Neural cell (in vitro differentiated cells): ENCODE measurements at regions not wholly inside any gene's neighbourhood (a gene's known extent, or its start where the extent isn't known, plus 50 kb on each side); places are given as distances from the start of the nearest gene placed in this dataset.

Source experiments
- H2AFZ ChIP-seq: fragments of 200-600, 300-800 bp; sonication (generic), shearing (Covaris generic); 2 replicates; pipeline ENCODE4 v1.6.0; 2014; ENCODE audit warnings: low read depth, mild to moderate bottlenecking, antibody characterized with exemption, low read length, moderate library complexity
- H3F3A ChIP-seq: fragments of 200-600 bp; shearing (Covaris generic); 2 replicates; pipeline ENCODE4 v1.6.1; 2016; ENCODE audit warnings: mild to moderate bottlenecking, moderate library complexity, mixed read lengths, antibody characterized with exemption, low read length; ENCODE audit not compliant: insufficient read depth, poor library complexity, severe bottlenecking
- H3K27ac ChIP-seq: fragments of 200-600, 300-800 bp; sonication (generic), shearing (Covaris generic); 2 replicates; pipeline ENCODE4 v1.5.1; 2014; ENCODE audit warnings: mild to moderate bottlenecking, low read length, moderate library complexity
- H3K27me3 ChIP-seq: fragments of 300-800, 200-600 bp; sonication (generic), shearing (Covaris generic); 2 replicates; pipeline ENCODE4 v1.6.0; 2014; ENCODE audit warnings: mild to moderate bottlenecking, low read depth, low read length, moderate library complexity; ENCODE audit not compliant: insufficient read depth
- H3K36me3 ChIP-seq: fragments of 300-800, 200-600 bp; sonication (generic), shearing (Covaris generic); 2 replicates; pipeline ENCODE4 v1.5.1; 2014; ENCODE audit warnings: mild to moderate bottlenecking, antibody characterized with exemption, low read length, moderate library complexity; ENCODE audit not compliant: insufficient read depth
- H3K4me2 ChIP-seq: fragments of 300-800, 200-600 bp; sonication (generic), shearing (Covaris generic); 2 replicates; pipeline ENCODE4 v1.6.0; 2014; ENCODE audit warnings: mild to moderate bottlenecking, low read length
- H3K4me3 ChIP-seq: fragments of 300-800, 200-600 bp; sonication (generic), shearing (Covaris generic); 2 replicates; pipeline ENCODE4 v1.5.1; 2014; ENCODE audit warnings: mild to moderate bottlenecking, low read length, moderate library complexity
- H3K79me2 ChIP-seq: fragments of 200-600 bp; shearing (Covaris generic); replicated peaks from 2 replicates; pipeline ENCODE4 v1.6.0; 2014; ENCODE audit warnings: mild to moderate bottlenecking, low read length, moderate library complexity; ENCODE audit not compliant: insufficient read depth
- H3K9ac ChIP-seq: fragments of 300-800, 200-600 bp; sonication (generic), shearing (Covaris generic); 2 replicates; pipeline ENCODE4 v1.6.1; 2016; ENCODE audit warnings: mild to moderate bottlenecking, low read length, mixed read lengths
- H3K9me2 ChIP-seq: fragments of 200-600 bp; shearing (Covaris generic); 2 replicates; pipeline ENCODE4 v1.6.1; 2016; ENCODE audit warnings: mild to moderate bottlenecking, low read length, mixed read lengths; ENCODE audit not compliant: insufficient read depth
- H3K9me3 ChIP-seq: fragments of 200-600, 300-800 bp; sonication (generic), shearing (Covaris generic); 2 replicates; pipeline ENCODE4 v1.6.1; 2016; ENCODE audit warnings: mild to moderate bottlenecking, mixed run types, low read length, moderate library complexity, mixed read lengths
- H4K20me1 ChIP-seq: fragments of 200-600 bp; shearing (Covaris generic); 2 replicates; pipeline ENCODE4 v1.6.1; 2016; ENCODE audit warnings: mild to moderate bottlenecking, mixed run types; ENCODE audit not compliant: insufficient read depth
- EP300 ChIP-seq: fragments of 450-650 bp; conservative IDR thresholded peaks from 2 replicates; pipeline ENCODE4 v1.6.1; 2014; ENCODE audit warnings: antibody characterized with exemption, mild to moderate bottlenecking, moderate library complexity; ENCODE audit not compliant: poor library complexity, severe bottlenecking
- EZH2 ChIP-seq: fragments of 200-600, 300-800 bp; shearing (Covaris generic), sonication (generic); IDR thresholded peaks from 2 replicates; pipeline ENCODE4 v1.6.1; 2014; ENCODE audit warnings: antibody characterized with exemption, low read length, borderline replicate concordance, mild to moderate bottlenecking; ENCODE audit not compliant: insufficient read depth, poor library complexity, severe bottlenecking
- MXI1 ChIP-seq: fragments of 450-650 bp; conservative IDR thresholded peaks from 2 replicates; pipeline ENCODE4 v1.6.1; 2014; ENCODE audit warnings: antibody characterized with exemption, mild to moderate bottlenecking; ENCODE audit not compliant: poor library complexity, severe bottlenecking
- POLR2AphosphoS5 ChIP-seq: IDR thresholded peaks from 2 replicates; pipeline ENCODE4 v1.6.1; 2012
- RAD21 ChIP-seq: fragments of 450-650 bp; conservative IDR thresholded peaks from 2 replicates; pipeline ENCODE4 v1.6.1; 2014; ENCODE audit warnings: antibody characterized with exemption, mild to moderate bottlenecking, moderate library complexity
- SMC3 ChIP-seq: fragments of 450-650 bp; conservative IDR thresholded peaks from 2 replicates; pipeline ENCODE4 v1.6.1; 2014; ENCODE audit warnings: antibody characterized with exemption, mild to moderate bottlenecking, moderate library complexity; ENCODE audit not compliant: poor library complexity
- TAF1 ChIP-seq: IDR thresholded peaks from 2 replicates; pipeline ENCODE4 v1.6.1; 2012; ENCODE audit warnings: low read depth
- TF ChIP-seq, protein P1 (sequence below): IDR thresholded peaks from 2 replicates; pipeline ENCODE4 v1.6.1; 2012; ENCODE audit warnings: borderline replicate concordance
- TF ChIP-seq, protein P2 (sequence below): fragments of 450-650 bp; IDR thresholded peaks from 2 replicates; pipeline ENCODE4 v1.5.1; 2014; ENCODE audit warnings: antibody characterized with exemption, mild to moderate bottlenecking, moderate library complexity; ENCODE audit not compliant: poor library complexity, severe bottlenecking

DNA sequence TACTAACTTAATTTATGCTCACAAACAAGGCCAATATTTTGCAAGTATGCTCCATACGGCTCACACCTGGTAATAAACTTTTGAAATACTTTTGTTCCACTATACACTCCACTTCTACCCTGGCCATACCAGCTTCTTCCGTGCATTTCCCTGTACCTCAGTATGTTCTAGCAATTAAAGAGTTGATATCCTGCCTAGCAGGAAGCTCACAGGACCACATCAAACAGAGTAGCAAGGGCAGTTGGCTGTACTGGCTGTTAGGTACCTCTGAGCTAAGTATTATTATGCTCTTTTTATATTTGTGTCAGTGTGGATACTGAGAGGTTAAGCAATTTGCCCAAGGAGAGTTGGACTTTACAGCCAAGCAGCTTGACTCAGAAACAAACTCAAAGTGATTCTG, 257.7 kb downstream of the SLITRK6 start:
- Histone ChIP-seq H3K27me3 (no peaks in the 10 kb centered on the region), H3F3A (no peaks in the 10 kb centered on the region), H3K36me3 (no peaks in the 10 kb centered on the region), H4K20me1 (no peaks in the 10 kb centered on the region), H2AFZ (no peak overlapping the region), H3K9ac (no peak overlapping the region), H3K27ac (no peak overlapping the region), H3K4me3 (no peak overlapping the region), H3K9me2 (no peaks in the 10 kb centered on the region), H3K79me2 (no peaks in the 10 kb centered on the region), H3K9me3 (no peaks in the 10 kb centered on the region), H3K4me2 (no peak overlapping the region)
- TF ChIP-seq EP300 (no peak), SMC3 (no peak)

DNA sequence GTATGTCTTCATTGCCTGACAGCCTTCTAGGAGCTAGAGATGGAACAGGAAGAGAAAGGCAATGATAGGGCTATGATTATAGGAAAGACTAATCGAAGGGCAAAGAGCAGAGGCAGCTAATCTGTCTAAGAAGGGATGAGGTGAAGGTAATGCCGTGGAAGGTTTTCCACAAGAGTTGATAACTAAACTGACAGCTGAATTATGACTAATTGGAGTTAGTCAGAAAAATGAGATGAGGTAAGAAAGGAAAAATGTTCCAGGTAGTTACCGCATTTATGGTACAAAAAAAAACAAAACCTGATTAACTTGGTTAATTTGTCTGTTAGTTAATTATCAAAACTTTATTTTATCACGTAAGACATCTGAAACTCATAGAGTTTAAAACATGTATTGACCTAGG, 260.3 kb downstream of the SLITRK6 start:
- Histone ChIP-seq H2AFZ (no peak overlapping the region), H3K9ac (no peak overlapping the region), H3F3A (no peaks in the 10 kb centered on the region), H4K20me1 (no peaks in the 10 kb centered on the region), H3K36me3 (no peaks in the 10 kb centered on the region), H3K27ac (no peak overlapping the region), H3K4me3 (no peak overlapping the region), H3K9me3 (no peaks in the 10 kb centered on the region), H3K9me2 (no peaks in the 10 kb centered on the region), H3K4me2 (no peak overlapping the region), H3K27me3 (no peaks in the 10 kb centered on the region), H3K79me2 (no peaks in the 10 kb centered on the region)
- TF ChIP-seq TAF1 (no peak), MXI1 (no peak)

DNA sequence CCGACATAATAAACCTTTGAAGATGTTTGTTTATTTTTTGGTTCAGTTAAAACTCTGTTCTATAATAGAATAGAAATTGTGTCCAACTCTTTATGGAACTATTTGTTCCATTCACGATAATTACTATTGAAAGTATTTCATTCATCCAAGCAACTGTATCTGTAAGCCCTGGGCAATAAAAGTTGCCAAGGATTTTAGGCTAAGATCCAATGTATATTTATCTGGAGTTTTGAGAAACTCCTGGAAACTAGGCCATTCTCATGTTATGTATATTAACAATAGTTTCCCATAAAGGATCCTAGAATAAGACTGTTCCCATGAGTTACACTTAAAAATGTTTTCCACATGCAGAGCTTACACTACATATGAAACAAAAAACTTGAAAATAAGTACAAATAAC, 261.6 kb downstream of the SLITRK6 start:
- no peak overlapping the region for H3K9ac ChIP-seq
- H3K27ac ChIP-seq: no peak overlapping the region
- no peak overlapping the region for H3K4me3 ChIP-seq
- no peaks in the 10 kb centered on the region for H3K9me3 ChIP-seq
- H3K4me2 ChIP-seq: no peak overlapping the region
- H3K27me3 ChIP-seq: no peaks in the 10 kb centered on the region
- no peaks in the 10 kb centered on the region for H3K9me2 ChIP-seq
- H3F3A ChIP-seq: no peaks in the 10 kb centered on the region
- H4K20me1 ChIP-seq: no peaks in the 10 kb centered on the region
- H2AFZ ChIP-seq: no peak overlapping the region
- H3K79me2 ChIP-seq: no peaks in the 10 kb centered on the region
- TF ChIP-seq, protein P1, sequence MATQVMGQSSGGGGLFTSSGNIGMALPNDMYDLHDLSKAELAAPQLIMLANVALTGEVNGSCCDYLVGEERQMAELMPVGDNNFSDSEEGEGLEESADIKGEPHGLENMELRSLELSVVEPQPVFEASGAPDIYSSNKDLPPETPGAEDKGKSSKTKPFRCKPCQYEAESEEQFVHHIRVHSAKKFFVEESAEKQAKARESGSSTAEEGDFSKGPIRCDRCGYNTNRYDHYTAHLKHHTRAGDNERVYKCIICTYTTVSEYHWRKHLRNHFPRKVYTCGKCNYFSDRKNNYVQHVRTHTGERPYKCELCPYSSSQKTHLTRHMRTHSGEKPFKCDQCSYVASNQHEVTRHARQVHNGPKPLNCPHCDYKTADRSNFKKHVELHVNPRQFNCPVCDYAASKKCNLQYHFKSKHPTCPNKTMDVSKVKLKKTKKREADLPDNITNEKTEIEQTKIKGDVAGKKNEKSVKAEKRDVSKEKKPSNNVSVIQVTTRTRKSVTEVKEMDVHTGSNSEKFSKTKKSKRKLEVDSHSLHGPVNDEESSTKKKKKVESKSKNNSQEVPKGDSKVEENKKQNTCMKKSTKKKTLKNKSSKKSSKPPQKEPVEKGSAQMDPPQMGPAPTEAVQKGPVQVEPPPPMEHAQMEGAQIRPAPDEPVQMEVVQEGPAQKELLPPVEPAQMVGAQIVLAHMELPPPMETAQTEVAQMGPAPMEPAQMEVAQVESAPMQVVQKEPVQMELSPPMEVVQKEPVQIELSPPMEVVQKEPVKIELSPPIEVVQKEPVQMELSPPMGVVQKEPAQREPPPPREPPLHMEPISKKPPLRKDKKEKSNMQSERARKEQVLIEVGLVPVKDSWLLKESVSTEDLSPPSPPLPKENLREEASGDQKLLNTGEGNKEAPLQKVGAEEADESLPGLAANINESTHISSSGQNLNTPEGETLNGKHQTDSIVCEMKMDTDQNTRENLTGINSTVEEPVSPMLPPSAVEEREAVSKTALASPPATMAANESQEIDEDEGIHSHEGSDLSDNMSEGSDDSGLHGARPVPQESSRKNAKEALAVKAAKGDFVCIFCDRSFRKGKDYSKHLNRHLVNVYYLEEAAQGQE: no peak
- TF ChIP-seq EZH2 (no peak), RAD21 (no peak), POLR2AphosphoS5 (no peak), EP300 (no peak), SMC3 (no peak), MXI1 (no peak), TAF1 (no peak)
- TF ChIP-seq, protein P2, sequence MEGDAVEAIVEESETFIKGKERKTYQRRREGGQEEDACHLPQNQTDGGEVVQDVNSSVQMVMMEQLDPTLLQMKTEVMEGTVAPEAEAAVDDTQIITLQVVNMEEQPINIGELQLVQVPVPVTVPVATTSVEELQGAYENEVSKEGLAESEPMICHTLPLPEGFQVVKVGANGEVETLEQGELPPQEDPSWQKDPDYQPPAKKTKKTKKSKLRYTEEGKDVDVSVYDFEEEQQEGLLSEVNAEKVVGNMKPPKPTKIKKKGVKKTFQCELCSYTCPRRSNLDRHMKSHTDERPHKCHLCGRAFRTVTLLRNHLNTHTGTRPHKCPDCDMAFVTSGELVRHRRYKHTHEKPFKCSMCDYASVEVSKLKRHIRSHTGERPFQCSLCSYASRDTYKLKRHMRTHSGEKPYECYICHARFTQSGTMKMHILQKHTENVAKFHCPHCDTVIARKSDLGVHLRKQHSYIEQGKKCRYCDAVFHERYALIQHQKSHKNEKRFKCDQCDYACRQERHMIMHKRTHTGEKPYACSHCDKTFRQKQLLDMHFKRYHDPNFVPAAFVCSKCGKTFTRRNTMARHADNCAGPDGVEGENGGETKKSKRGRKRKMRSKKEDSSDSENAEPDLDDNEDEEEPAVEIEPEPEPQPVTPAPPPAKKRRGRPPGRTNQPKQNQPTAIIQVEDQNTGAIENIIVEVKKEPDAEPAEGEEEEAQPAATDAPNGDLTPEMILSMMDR: no peak
- no peaks in the 10 kb centered on the region for H3K36me3 ChIP-seq
